MM.1S (cell line): ENCODE measurements at regions not wholly inside any gene's neighbourhood (a gene's known extent, or its start where the extent isn't known, plus 50 kb on each side); places are given as distances from the start of the nearest gene placed in this dataset.

Experiments used
- DNase-seq: peaks from one replicate; pipeline ENCODE4 v3.0.0-alpha.2; 2015
- H2AFZ ChIP-seq: fragments of 300-600 bp; sonication (generic); 2 replicates; pipeline ENCODE4 v1.6.0; 2016; ENCODE audit warnings: antibody characterized with exemption, low read length
- H3F3A ChIP-seq: fragments of 300-600 bp; sonication (generic); 2 replicates; pipeline ENCODE4 v1.6.1; 2016; ENCODE audit warnings: mild to moderate bottlenecking, antibody characterized with exemption, low read length, moderate library complexity, mixed read lengths; ENCODE audit not compliant: insufficient read depth
- H3K27ac ChIP-seq: fragments of 300-600 bp; sonication (generic); 2 replicates; pipeline ENCODE4 v1.5.1; 2016; ENCODE audit warnings: mild to moderate bottlenecking, low read length
- H3K27me3 ChIP-seq: fragments of 300-600 bp; sonication (generic); replicated peaks from 2 replicates; pipeline ENCODE4 v1.6.0; 2016; ENCODE audit warnings: low read length; ENCODE audit not compliant: insufficient read depth
- H3K36me3 ChIP-seq: fragments of 300-600 bp; sonication (generic); replicated peaks from 2 replicates; pipeline ENCODE4 v1.6.1; 2016; ENCODE audit warnings: mild to moderate bottlenecking, low read length, mixed read lengths; ENCODE audit not compliant: insufficient read depth
- H3K4me1 ChIP-seq: fragments of 300-600 bp; sonication (generic); 2 replicates; pipeline ENCODE4 v1.6.1; 2016; ENCODE audit warnings: low read length, mixed read lengths
- H3K4me2 ChIP-seq: fragments of 300-600 bp; sonication (generic); 2 replicates; pipeline ENCODE4 v1.6.0; 2016; ENCODE audit warnings: low read depth, low read length
- H3K4me3 ChIP-seq: fragments of 300-600 bp; sonication (generic); 2 replicates; pipeline ENCODE4 v1.5.1; 2016; ENCODE audit warnings: low read length, mixed read lengths
- H3K79me2 ChIP-seq: fragments of 300-600 bp; sonication (generic); 2 replicates; pipeline ENCODE4 v1.6.1; 2016; ENCODE audit warnings: mixed run types, low read length, mixed read lengths
- H3K9ac ChIP-seq: fragments of 300-600 bp; sonication (generic); 2 replicates; pipeline ENCODE4 v1.6.1; 2016; ENCODE audit warnings: low read length, mixed read lengths
- H3K9me2 ChIP-seq: fragments of 300-600 bp; sonication (generic); replicated peaks from 2 replicates; pipeline ENCODE4 v1.6.1; 2016; ENCODE audit warnings: mild to moderate bottlenecking, low read length, mixed read lengths; ENCODE audit not compliant: insufficient read depth
- H3K9me3 ChIP-seq: fragments of 300-600 bp; sonication (generic); replicated peaks from 2 replicates; pipeline ENCODE4 v1.6.1; 2016; ENCODE audit warnings: mild to moderate bottlenecking, low read length, mixed read lengths; ENCODE audit not compliant: insufficient read depth
- H4K20me1 ChIP-seq: fragments of 300-600 bp; sonication (generic); 2 replicates; pipeline ENCODE4 v1.6.1; 2016; ENCODE audit warnings: mild to moderate bottlenecking, low read length, moderate library complexity, mixed read lengths; ENCODE audit not compliant: insufficient read depth
- EZH2 ChIP-seq: fragments of 300-600 bp; sonication (generic); optimal IDR thresholded peaks from 2 replicates; pipeline ENCODE3; 2017; ENCODE audit warnings: low read depth, mild to moderate bottlenecking, antibody characterized with exemption, low read length, mixed read lengths
- EZH2phosphoT487 ChIP-seq: fragments of 300-600 bp; sonication (generic); IDR thresholded peaks from 2 replicates; pipeline ENCODE4 v1.6.1; 2018; ENCODE audit warnings: antibody characterized with exemption, low read length
- TF ChIP-seq, protein P1 (sequence below): fragments of 300-600 bp; sonication (generic); IDR thresholded peaks from 2 replicates; pipeline ENCODE4 v1.5.1; 2016; ENCODE audit warnings: antibody characterized with exemption, low read length, mixed read lengths

- Histone ChIP-seq H3K27ac (no peak overlapping the region), H3K4me2 (no peak overlapping the region), H3K4me3 (no peak overlapping the region), H3K79me2 (no peaks in the 10 kb centered on the region), H3K4me1 (no peaks in the 10 kb centered on the region), H3K9ac (no peak overlapping the region), H3K9me2 (no peaks in the 10 kb centered on the region), H3K9me3 (no peaks in the 10 kb centered on the region), H3F3A (no peaks in the 10 kb centered on the region), H4K20me1 (no peaks in the 10 kb centered on the region), H3K27me3 (no peaks in the 10 kb centered on the region; the same call in 1 of the 2 replicates), H3K36me3 (no peaks in the 10 kb centered on the region), H2AFZ (no peak overlapping the region)
- no peak for DNase-seq
- no peak for TF ChIP-seq EZH2phosphoT487
- no peak for TF ChIP-seq EZH2
Measured at GRCh38 chr10:130696870-130697269, 560.7 kb downstream of the GLRX3 start.

GRCh38 chr10:130707389-130707979, 571.3 kb downstream of the GLRX3 start:
- no peak overlapping the region for H2AFZ ChIP-seq
- H3K9me2 ChIP-seq = no peaks in the 10 kb centered on the region
- H3K4me1 ChIP-seq = no peaks in the 10 kb centered on the region
- no peaks in the 10 kb centered on the region for H3K36me3 ChIP-seq
- H3K9ac ChIP-seq = no peak overlapping the region
- H3K27me3 ChIP-seq = no peaks in the 10 kb centered on the region
- no peak overlapping the region for H3K4me3 ChIP-seq
- H3K4me2 ChIP-seq = no peak overlapping the region
- H4K20me1 ChIP-seq = no peaks in the 10 kb centered on the region
- no peak for DNase-seq
- H3K27ac ChIP-seq = no peak overlapping the region
- TF ChIP-seq EZH2phosphoT487 = no peak
- TF ChIP-seq EZH2 = no peak
- TF ChIP-seq, protein P1, sequence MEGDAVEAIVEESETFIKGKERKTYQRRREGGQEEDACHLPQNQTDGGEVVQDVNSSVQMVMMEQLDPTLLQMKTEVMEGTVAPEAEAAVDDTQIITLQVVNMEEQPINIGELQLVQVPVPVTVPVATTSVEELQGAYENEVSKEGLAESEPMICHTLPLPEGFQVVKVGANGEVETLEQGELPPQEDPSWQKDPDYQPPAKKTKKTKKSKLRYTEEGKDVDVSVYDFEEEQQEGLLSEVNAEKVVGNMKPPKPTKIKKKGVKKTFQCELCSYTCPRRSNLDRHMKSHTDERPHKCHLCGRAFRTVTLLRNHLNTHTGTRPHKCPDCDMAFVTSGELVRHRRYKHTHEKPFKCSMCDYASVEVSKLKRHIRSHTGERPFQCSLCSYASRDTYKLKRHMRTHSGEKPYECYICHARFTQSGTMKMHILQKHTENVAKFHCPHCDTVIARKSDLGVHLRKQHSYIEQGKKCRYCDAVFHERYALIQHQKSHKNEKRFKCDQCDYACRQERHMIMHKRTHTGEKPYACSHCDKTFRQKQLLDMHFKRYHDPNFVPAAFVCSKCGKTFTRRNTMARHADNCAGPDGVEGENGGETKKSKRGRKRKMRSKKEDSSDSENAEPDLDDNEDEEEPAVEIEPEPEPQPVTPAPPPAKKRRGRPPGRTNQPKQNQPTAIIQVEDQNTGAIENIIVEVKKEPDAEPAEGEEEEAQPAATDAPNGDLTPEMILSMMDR = no peak
- H3F3A ChIP-seq = no peaks in the 10 kb centered on the region
- no peaks in the 10 kb centered on the region for H3K79me2 ChIP-seq
- H3K9me3 ChIP-seq = no peaks in the 10 kb centered on the region

DNA sequence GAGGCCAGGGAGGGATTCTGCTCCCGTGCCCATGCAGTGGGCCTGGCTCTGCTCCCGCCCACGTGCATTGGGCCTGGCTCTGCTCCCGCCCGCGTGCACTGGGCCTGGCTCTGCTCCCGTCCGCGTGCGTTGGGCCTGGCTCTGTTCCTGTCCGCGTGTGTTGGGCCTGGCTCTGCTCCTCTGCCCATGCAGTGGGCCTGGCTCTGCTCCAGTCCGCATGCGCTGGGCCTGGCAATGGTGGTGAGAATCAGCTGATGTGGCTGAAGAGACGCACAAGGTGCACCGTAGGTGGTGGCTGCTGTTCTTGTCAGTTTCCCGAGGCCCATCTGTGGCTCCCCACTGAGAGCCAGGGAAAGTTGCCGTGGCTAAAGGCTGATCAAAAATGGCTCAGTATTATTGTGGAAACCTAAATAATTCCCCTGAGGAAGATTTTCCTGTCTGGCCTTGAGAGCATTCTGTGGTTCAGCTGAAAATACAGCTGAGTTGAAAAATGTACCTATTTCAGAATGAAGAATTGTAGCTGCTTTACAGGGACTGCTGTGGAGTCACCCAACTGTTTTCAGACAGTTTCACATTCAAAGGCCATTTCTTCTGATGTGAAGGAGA, 572.4 kb downstream of the GLRX3 start:
- no peak overlapping the region for H3K9ac ChIP-seq
- no peaks in the 10 kb centered on the region for H3K36me3 ChIP-seq
- TF ChIP-seq, protein P1 = no peak
- TF ChIP-seq EZH2phosphoT487 (no peak), EZH2 (no peak)
- no peak overlapping the region for H2AFZ ChIP-seq
- no peak overlapping the region for H3K27ac ChIP-seq
- no peaks in the 10 kb centered on the region for H3K4me1 ChIP-seq
- no peaks in the 10 kb centered on the region for H4K20me1 ChIP-seq
- H3K4me2 ChIP-seq = no peak overlapping the region
- H3F3A ChIP-seq = no peaks in the 10 kb centered on the region
- H3K27me3 ChIP-seq = no peaks in the 10 kb centered on the region; the same call in 1 of the 2 replicates
- H3K9me2 ChIP-seq = no peaks in the 10 kb centered on the region
- H3K4me3 ChIP-seq = no peak overlapping the region
- no peak for DNase-seq
- no peaks in the 10 kb centered on the region for H3K79me2 ChIP-seq
- H3K9me3 ChIP-seq = no peaks in the 10 kb centered on the region

DNA sequence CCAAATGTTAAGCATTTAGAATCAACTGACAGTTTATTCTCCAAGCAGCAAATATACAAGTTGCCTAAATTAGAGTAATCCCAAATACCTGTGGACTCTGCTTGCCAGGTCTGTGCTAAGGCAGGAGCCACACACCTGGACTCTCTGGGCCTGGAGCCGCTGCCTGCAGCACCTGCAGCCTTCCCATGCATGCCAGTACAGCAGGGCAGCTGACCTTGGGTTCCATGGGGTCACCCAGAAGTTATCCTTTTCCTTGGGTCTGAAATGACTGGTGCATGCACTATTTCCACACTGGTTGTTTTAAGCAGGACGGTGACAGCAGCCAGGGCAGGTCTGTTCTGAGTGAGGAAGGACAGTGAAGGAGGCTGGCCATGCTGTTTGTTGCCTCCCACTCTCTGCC, 573.2 kb downstream of the GLRX3 start:
- H3K9me2 ChIP-seq = no peaks in the 10 kb centered on the region
- no peak for TF ChIP-seq EZH2phosphoT487
- TF ChIP-seq, protein P1 = no peak
- TF ChIP-seq EZH2 = no peak
- H3K4me2 ChIP-seq = no peak overlapping the region
- no peaks in the 10 kb centered on the region for H3F3A ChIP-seq
- no peak for DNase-seq
- no peak overlapping the region for H3K4me3 ChIP-seq
- no peaks in the 10 kb centered on the region for H3K4me1 ChIP-seq
- no peak overlapping the region for H2AFZ ChIP-seq
- no peak overlapping the region for H3K27ac ChIP-seq
- H4K20me1 ChIP-seq = no peaks in the 10 kb centered on the region
- H3K79me2 ChIP-seq = no peaks in the 10 kb centered on the region
- H3K9me3 ChIP-seq = no peaks in the 10 kb centered on the region
- no peak overlapping the region for H3K9ac ChIP-seq
- H3K36me3 ChIP-seq = no peaks in the 10 kb centered on the region
- H3K27me3 ChIP-seq = no peaks in the 10 kb centered on the region; the same call in 1 of the 2 replicates
